Smooth muscle cell (in vitro differentiated cells): ENCODE measurements at regions not wholly inside any gene's neighbourhood (a gene's known extent, or its start where the extent isn't known, plus 50 kb on each side); places are given as distances from the start of the nearest gene placed in this dataset.

Experiments used
- DNase-seq: peaks from one replicate; lab custom pipeline; 2025; ENCODE audit not compliant: unreplicated experiment; lab: John Stamatoyannopoulos, UW
- H2AFZ ChIP-seq: fragments of 200-600 bp; sonication (generic); 2 replicates; pipeline ENCODE4 v1.6.0; 2016; ENCODE audit warnings: antibody characterized with exemption, low read depth, mild to moderate bottlenecking
- H3F3A ChIP-seq: fragments of 200-600 bp; sonication (generic); 2 replicates; pipeline ENCODE4 v1.6.0; 2017; ENCODE audit warnings: antibody characterized with exemption, low read depth
- H3K27ac ChIP-seq: fragments of 200-600 bp; sonication (generic); 2 replicates; pipeline ENCODE4 v1.5.1; 2016; ENCODE audit warnings: low read depth, mild to moderate bottlenecking
- H3K27me3 ChIP-seq: fragments of 200-600 bp; sonication (generic); 2 replicates; pipeline ENCODE4 v1.6.1; 2016; ENCODE audit warnings: low read depth, mild to moderate bottlenecking
- H3K36me3 ChIP-seq: fragments of 200-600 bp; sonication (generic); 2 replicates; pipeline ENCODE4 v1.5.1; 2016; ENCODE audit warnings: low read depth
- H3K4me1 ChIP-seq: fragments of 200-600 bp; sonication (generic); 2 replicates; pipeline ENCODE4 v1.5.1; 2016; ENCODE audit warnings: low read depth
- H3K4me2 ChIP-seq: fragments of 200-600 bp; sonication (generic); 2 replicates; pipeline ENCODE4 v1.6.0; 2016; ENCODE audit warnings: mild to moderate bottlenecking
- H3K4me3 ChIP-seq: fragments of 200-600 bp; sonication (generic); 2 replicates; pipeline ENCODE4 v1.5.1; 2016; ENCODE audit warnings: mild to moderate bottlenecking
- H3K79me2 ChIP-seq: fragments of 200-600 bp; sonication (generic); 2 replicates; pipeline ENCODE4 v1.6.0; 2016; ENCODE audit warnings: low read depth, mild to moderate bottlenecking
- H3K9ac ChIP-seq: fragments of 200-600 bp; sonication (generic); 2 replicates; pipeline ENCODE4 v1.6.0; 2016; ENCODE audit warnings: low read depth
- H3K9me3 ChIP-seq: fragments of 200-600 bp; sonication (generic); replicated peaks from 2 replicates; pipeline ENCODE4 v1.5.1; 2016; ENCODE audit warnings: low read depth
- H4K20me1 ChIP-seq: fragments of 200-600 bp; sonication (generic); 2 replicates; pipeline ENCODE4 v1.6.0; 2016; ENCODE audit warnings: low read depth
- CTCF ChIP-seq: fragments of 200-600 bp; sonication (generic); IDR thresholded peaks from 2 replicates; pipeline ENCODE4 v1.5.1; 2017; ENCODE audit warnings: borderline replicate concordance, mild to moderate bottlenecking, antibody characterized with exemption; ENCODE audit not compliant: insufficient read depth, poor library complexity, severe bottlenecking
- WGBS: methylation state at CpG from one replicate; pipeline ENCODE4 v1.1.7; 2016; ENCODE audit warnings: low lambda C conversion rate; 5-methylcytosine and 5-hydroxymethylcytosine counted together

- H4K20me1 ChIP-seq, result no peaks in the 10 kb centered on the region
- no peak for DNase-seq
- H3K36me3 ChIP-seq, result no peaks in the 10 kb centered on the region
- TF ChIP-seq CTCF, result no peak
- H2AFZ ChIP-seq, result no peak overlapping the region
- H3F3A ChIP-seq, result no peaks in the 10 kb centered on the region
- H3K79me2 ChIP-seq, result no peaks in the 10 kb centered on the region
- H3K4me2 ChIP-seq, result no peak overlapping the region
- no peak overlapping the region for H3K4me3 ChIP-seq
- no peak overlapping the region for H3K27ac ChIP-seq
- peaks cover 8% of the 10 kb centered on the region for H3K4me1 ChIP-seq
- WGBS, result 71% methylated on average over 3 of the region's 3 CpGs
- H3K9ac ChIP-seq, result no peak overlapping the region
- H3K9me3 ChIP-seq, result no peaks in the 10 kb centered on the region
- H3K27me3 ChIP-seq, result no peaks in the 10 kb centered on the region
Measured at GRCh38 chr5:68919988-68920490, 173.8 kb upstream of the SLC30A5 start.

- TF ChIP-seq CTCF, result no peak
- Histone ChIP-seq H3K9ac (no peak overlapping the region), H3F3A (no peaks in the 10 kb centered on the region), H3K36me3 (no peaks in the 10 kb centered on the region), H3K27ac (no peak overlapping the region), H3K9me3 (no peaks in the 10 kb centered on the region), H3K4me1 (peaks cover 9% of the 10 kb centered on the region), H3K4me2 (no peak overlapping the region), H3K79me2 (no peaks in the 10 kb centered on the region), H3K4me3 (no peak overlapping the region), H2AFZ (no peak overlapping the region), H4K20me1 (no peaks in the 10 kb centered on the region), H3K27me3 (no peaks in the 10 kb centered on the region)
- DNase-seq, result no peak
- WGBS, result 97% methylated on average over 27 of the region's 28 CpGs
Measured at GRCh38 chr5:68920888-68921287, 172.9 kb upstream of the SLC30A5 start.

GRCh38 chr5:68922172-68922987 lies 171.4 kb upstream of the SLC30A5 start:
- 64% methylated on average over 3 of the region's 3 CpGs for WGBS
- Histone ChIP-seq H3K4me2 (no peak overlapping the region), H3K9me3 (no peaks in the 10 kb centered on the region), H3F3A (no peaks in the 10 kb centered on the region), H4K20me1 (no peaks in the 10 kb centered on the region), H3K4me3 (no peak overlapping the region), H3K4me1 (peaks cover 9% of the 10 kb centered on the region), H3K36me3 (no peaks in the 10 kb centered on the region), H2AFZ (no peak overlapping the region), H3K79me2 (no peaks in the 10 kb centered on the region), H3K27me3 (no peaks in the 10 kb centered on the region), H3K27ac (no peak overlapping the region), H3K9ac (no peak overlapping the region)
- TF ChIP-seq CTCF, result no peak
- DNase-seq, result no peak
